CD4-positive, alpha-beta T cell treated with Interleukin-15 for 1 hour (primary cell): ENCODE measurements at regions not wholly inside any gene's neighbourhood (a gene's known extent, or its start where the extent isn't known, plus 50 kb on each side); places are given as distances from the start of the nearest gene placed in this dataset.
A peak's percentile ranks its signal among the peaks of the same experiment; 100 is the strongest.

ENCODE experiments used
- DNase-seq: peaks from one replicate; pipeline ENCODE4 v3.0.0-alpha.2; 2020

- DNase-seq, result no peak
Measured at GRCh38 chr13:26456650-26457049, 100.8 kb upstream of the WASF3 start.

- DNase-seq, result no peak
Measured at GRCh38 chr13:26457212-26457611, 100.3 kb upstream of the WASF3 start.

GRCh38 chr13:26458196-26458749 lies 99.2 kb upstream of the WASF3 start:
- DNase-seq, result no peak

- DNase-seq, result no peak
Measured at GRCh38 chr13:26459276-26460131, 98.0 kb upstream of the WASF3 start.

- DNase-seq, result no peak
Measured at GRCh38 chr13:26460648-26461047, 96.8 kb upstream of the WASF3 start.

GRCh38 chr13:26463296-26463695 lies 94.2 kb upstream of the WASF3 start:
- DNase-seq, result no peak

- DNase-seq, result no peak
Measured at GRCh38 chr13:26463848-26464247, 93.6 kb upstream of the WASF3 start.

- no peak for DNase-seq
Measured at GRCh38 chr13:26465514-26465913, 92.0 kb upstream of the WASF3 start.

GRCh38 chr13:26465954-26466353 lies 91.5 kb upstream of the WASF3 start:
- DNase-seq, result no peak

GRCh38 chr13:26468265-26468801 lies 89.2 kb upstream of the WASF3 start:
- no peak for DNase-seq

GRCh38 chr13:26469602-26470001 lies 87.9 kb upstream of the WASF3 start:
- DNase-seq, result no peak

GRCh38 chr13:26471807-26472206 lies 85.7 kb upstream of the WASF3 start:
- no peak for DNase-seq

GRCh38 chr13:26473571-26474230 lies 83.8 kb upstream of the WASF3 start:
- no peak for DNase-seq

GRCh38 chr13:26474286-26474685 lies 83.2 kb upstream of the WASF3 start:
- no peak for DNase-seq

- DNase-seq, result no peak
Measured at GRCh38 chr13:26475176-26476110, 82.0 kb upstream of the WASF3 start.

GRCh38 chr13:26476111-26476781 lies 81.2 kb upstream of the WASF3 start:
- DNase-seq, result no peak

GRCh38 chr13:26476782-26477142 lies 80.7 kb upstream of the WASF3 start:
- no peak for DNase-seq

GRCh38 chr13:26477681-26478080 lies 79.8 kb upstream of the WASF3 start:
- DNase-seq, result no peak

- no peak for DNase-seq
Measured at GRCh38 chr13:26480246-26480855, 77.1 kb upstream of the WASF3 start.

- DNase-seq, result peak; percentile 67
Measured at GRCh38 chr13:26482451-26483197, 74.9 kb upstream of the WASF3 start.

GRCh38 chr13:26483546-26483945 lies 73.9 kb upstream of the WASF3 start:
- DNase-seq, result no peak
